ENCODE measurements at regions not wholly inside any gene's neighbourhood (a gene's known extent, or its start where the extent isn't known, plus 50 kb on each side); places are given as distances from the start of the nearest gene placed in this dataset.

- Histone ChIP-seq H3K9me2 (no peaks in the 10 kb centered on the region), H3K27me3 (ENCODE audit: insufficient read depth) (no peaks in the 10 kb centered on the region), H3K4me2 (no peak overlapping the region), H3K27ac (ENCODE audit: low read depth in 2 of 2, low read length in 1 of 2) (no peak overlapping the region), H3K36me3 (replicated peaks in 1 of 2; ENCODE audit: control insufficient read depth in 1 of 2, insufficient read depth in 2 of 2, low read length in 1 of 2) (no peaks in the 10 kb centered on the region), H3K9me3 (no peaks in the 10 kb centered on the region), H3K4me1 (ENCODE audit: control insufficient read depth in 1 of 2, insufficient read depth in 2 of 2, low read depth in 1 of 2, low read length in 1 of 2) (no peaks in the 10 kb centered on the region; a peak in 1 of 4 replicates), H4K20me1 (ENCODE audit: insufficient read depth) (no peaks in the 10 kb centered on the region), H2AFZ (ENCODE audit: low read depth) (no peak overlapping the region), H3F3A (replicated peaks; ENCODE audit: insufficient read depth) (no peaks in the 10 kb centered on the region), H3K9ac (no peak overlapping the region), H3K79me2 (ENCODE audit: insufficient read depth) (no peaks in the 10 kb centered on the region), H3K4me3 (ENCODE audit: low read depth in 2 of 2, low read length in 1 of 2) (no peak overlapping the region)
- peak; percentile 35 for DNase-seq
- TF ChIP-seq ELF1 (IDR thresholded peaks at IDR 0.05) (no peak), CTCF (IDR thresholded peaks at IDR 0.05) (peak; percentile 80), RXRA (IDR thresholded peaks at IDR 0.05; ENCODE audit: borderline replicate concordance, low read depth) (no peak), YY1 (IDR thresholded peaks at IDR 0.05; ENCODE audit: low read depth) (no peak), RAD21 (IDR thresholded peaks at IDR 0.05; ENCODE audit: low read length) (peak; percentile 50), CHD2 (IDR thresholded peaks at IDR 0.05; ENCODE audit: low read length, partially characterized antibody) (no peak)
- WGBS (ENCODE audit: low lambda C conversion rate): 48% methylated on average over 7 of the region's 7 CpGs
- CTCF ChIA-PET: interaction anchor here (0.6 to 3.2 kb wide), 16 partner anchors 10 to 358 kb away, joined by 3 to 14 read pairs (median 3); partner anchors contain the start of gene ATP11B
- POLR2A ChIA-PET: no interaction called here
These were observed 82.6 kb upstream of the ATP11B start for GRCh38 chr3:182710557-182711157.

- no peaks in the 10 kb centered on the region for H3K9me2 ChIP-seq
- CTCF ChIA-PET: interaction anchor here (0.7 to 3.2 kb wide), 14 partner anchors 10 to 270 kb away, joined by 3 to 14 read pairs (median 4); partner anchors contain the start of gene ATP11B
- no peaks in the 10 kb centered on the region; a peak in 1 of 4 replicates for H3K4me1 ChIP-seq (ENCODE audit: control insufficient read depth in 1 of 2, insufficient read depth in 2 of 2, low read depth in 1 of 2, low read length in 1 of 2)
- POLR2A ChIA-PET: no interaction called here
- H3K4me3 ChIP-seq (ENCODE audit: low read depth in 2 of 2, low read length in 1 of 2): no peak overlapping the region
- no peaks in the 10 kb centered on the region for H3K79me2 ChIP-seq (ENCODE audit: insufficient read depth)
- no peak overlapping the region for H3K4me2 ChIP-seq
- H3K36me3 ChIP-seq (replicated peaks in 1 of 2; ENCODE audit: control insufficient read depth in 1 of 2, insufficient read depth in 2 of 2, low read length in 1 of 2): no peaks in the 10 kb centered on the region
- no peak overlapping the region for H2AFZ ChIP-seq (ENCODE audit: low read depth)
- no peak overlapping the region for H3K9ac ChIP-seq
- TF ChIP-seq RXRA (IDR thresholded peaks at IDR 0.05; ENCODE audit: borderline replicate concordance, low read depth) (no peak), TEAD4 (IDR thresholded peaks at IDR 0.05; ENCODE audit: borderline replicate concordance, insufficient read depth) (no peak), NFIC (IDR thresholded peaks at IDR 0.05; ENCODE audit: borderline replicate concordance) (no peak), RAD21 (IDR thresholded peaks at IDR 0.05; ENCODE audit: low read length) (no peak), RCOR1 (IDR thresholded peaks at IDR 0.05; ENCODE audit: low read length) (no peak), FOSL2 (IDR thresholded peaks at IDR 0.05; ENCODE audit: borderline replicate concordance, low read depth) (no peak), YY1 (IDR thresholded peaks at IDR 0.05; ENCODE audit: low read depth) (no peak), SMC3 (IDR thresholded peaks at IDR 0.05; ENCODE audit: low read depth, low read length) (no peak), MEF2A (IDR thresholded peaks at IDR 0.05; ENCODE audit: borderline replicate concordance, low read depth) (no peak)
- no peaks in the 10 kb centered on the region for H4K20me1 ChIP-seq (ENCODE audit: insufficient read depth)
- H3F3A ChIP-seq (replicated peaks; ENCODE audit: insufficient read depth): no peaks in the 10 kb centered on the region
- DNase-seq: no peak
- H3K9me3 ChIP-seq: no peaks in the 10 kb centered on the region
- H3K27me3 ChIP-seq (ENCODE audit: insufficient read depth): no peaks in the 10 kb centered on the region
- WGBS (ENCODE audit: low lambda C conversion rate): 88% methylated on average over 3 of the region's 3 CpGs
- H3K27ac ChIP-seq (ENCODE audit: low read depth in 2 of 2, low read length in 1 of 2): no peak overlapping the region
These were observed 82.0 kb upstream of the ATP11B start for GRCh38 chr3:182711261-182711683.

Data from SK-N-SH (cell line).